Suppressor macrophage treated with lipopolysaccharide for 1 hour (primary cell): ENCODE measurements at regions not wholly inside any gene's neighbourhood (a gene's known extent, or its start where the extent isn't known, plus 50 kb on each side); places are given as distances from the start of the nearest gene placed in this dataset.
A peak's percentile ranks its signal among the peaks of the same experiment; 100 is the strongest.

Experiments used
- DNase-seq, 3 donors: peaks; one replicate each; pipeline ENCODE4 v3.0.0-alpha.2; 2020 to 2022

DNA sequence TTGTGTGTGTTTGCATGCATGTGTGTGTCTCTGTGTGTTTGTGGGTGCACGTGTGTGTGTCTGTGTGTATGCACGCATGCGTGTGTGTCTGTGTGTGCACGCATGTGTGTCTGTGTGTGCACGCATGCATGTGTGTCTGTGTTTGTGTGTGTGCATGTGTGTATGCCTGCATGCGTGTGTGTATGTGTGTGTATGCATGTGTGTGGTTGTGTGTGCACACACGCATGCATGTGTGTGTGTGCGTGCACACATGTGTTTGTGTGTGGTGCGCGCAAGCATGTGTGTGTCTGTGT lies 239.9 kb upstream of the TNRC6C start:
- no peak for DNase-seq

DNA sequence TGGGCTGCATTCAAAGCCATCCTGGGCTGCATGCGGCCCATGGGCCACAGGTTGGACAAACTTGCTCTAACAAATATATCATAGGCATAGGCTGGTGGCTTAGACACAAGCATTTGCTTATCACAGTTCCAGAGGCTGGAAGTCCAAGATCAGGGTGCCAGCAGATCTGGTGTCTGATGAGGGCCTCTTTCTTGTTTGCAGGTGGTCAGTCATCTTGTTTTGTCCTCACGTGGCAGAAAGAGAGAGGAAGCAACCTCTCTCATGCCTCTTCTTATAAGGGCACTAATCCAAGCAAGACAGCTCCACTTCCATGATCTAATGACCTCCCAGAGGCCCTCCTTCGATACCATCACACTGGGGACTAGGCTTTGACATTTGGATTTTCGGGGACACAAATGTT lies 238.7 kb upstream of the TNRC6C start:
- no peak for DNase-seq

DNA sequence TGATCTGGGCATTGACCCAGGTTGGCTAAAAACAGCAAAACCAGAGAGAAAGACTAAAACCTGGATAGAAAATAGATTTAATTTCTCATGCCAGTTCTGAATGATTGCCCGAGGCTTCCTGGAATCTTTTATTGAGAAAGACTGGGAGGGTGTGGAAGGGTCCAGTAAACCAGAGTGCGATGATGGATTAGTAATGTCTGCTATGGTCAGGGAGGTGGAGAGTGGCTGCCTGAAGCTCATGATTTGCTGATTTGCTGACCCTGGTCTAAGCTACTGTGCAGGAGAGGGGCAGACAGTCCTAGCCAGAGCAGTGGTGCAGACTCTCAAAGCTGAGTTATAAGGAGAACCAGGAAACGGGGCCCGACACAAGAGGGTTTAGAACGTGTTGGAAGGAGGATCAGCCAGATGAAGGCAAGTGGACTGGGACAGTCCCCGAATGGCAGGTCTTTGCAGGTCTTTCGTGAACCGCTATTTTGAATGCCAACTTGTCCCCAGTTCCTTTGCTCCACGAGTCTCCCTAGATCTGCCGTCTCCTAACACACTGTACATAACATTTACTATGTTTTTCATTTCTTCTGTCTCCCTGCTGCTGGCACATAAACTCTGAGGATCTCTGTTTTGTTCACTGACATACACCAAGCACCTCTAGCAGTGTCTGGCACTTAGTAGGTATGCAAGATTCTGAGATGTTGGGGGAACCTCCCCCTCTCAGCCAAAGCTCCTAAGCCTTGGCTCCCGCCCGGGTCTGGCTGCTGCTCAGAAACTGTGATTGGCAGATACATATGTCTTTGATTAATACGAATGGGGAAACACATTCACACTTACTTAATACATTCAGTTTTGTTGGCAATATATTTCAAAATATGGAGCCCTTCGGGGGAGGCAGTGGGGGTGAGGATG lies 237.3 kb upstream of the TNRC6C start:
- DNase-seq = no peak

DNA sequence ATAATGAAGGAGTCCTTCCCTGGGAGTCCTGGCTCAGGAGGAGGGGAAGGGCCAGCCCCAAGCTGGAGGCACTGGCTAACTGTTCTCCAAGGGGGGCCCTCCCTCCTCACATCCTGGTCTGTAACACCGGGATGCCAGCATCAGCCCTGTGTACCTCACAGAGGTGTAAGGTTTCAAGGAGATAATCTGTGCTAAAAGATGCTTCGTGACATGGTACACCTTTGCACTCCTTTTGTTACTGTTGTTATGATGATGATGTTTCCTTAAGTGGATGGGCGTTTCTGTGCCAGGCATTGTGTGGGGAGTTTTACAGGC lies 236.7 kb upstream of the TNRC6C start:
- no peak for DNase-seq

DNA sequence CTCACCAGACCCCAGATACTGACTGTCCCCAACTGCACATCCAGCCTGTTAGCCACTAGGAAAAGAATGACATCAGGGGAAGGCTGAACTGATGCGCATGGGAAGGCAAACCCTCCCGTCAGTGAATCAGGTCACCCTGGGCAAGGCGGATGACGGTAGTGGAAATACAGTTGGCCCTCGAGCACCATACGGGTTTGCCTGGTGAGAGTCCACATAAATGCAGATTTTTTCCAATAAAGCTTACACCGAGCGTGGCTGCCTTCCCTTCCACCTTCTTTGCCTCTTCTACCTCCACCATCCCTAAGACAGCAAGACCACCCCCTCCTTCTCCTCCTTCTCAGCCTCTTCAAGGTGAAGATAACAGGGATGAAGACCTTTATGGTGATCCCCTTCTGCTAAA lies 236.1 kb upstream of the TNRC6C start:
- no peak for DNase-seq

DNA sequence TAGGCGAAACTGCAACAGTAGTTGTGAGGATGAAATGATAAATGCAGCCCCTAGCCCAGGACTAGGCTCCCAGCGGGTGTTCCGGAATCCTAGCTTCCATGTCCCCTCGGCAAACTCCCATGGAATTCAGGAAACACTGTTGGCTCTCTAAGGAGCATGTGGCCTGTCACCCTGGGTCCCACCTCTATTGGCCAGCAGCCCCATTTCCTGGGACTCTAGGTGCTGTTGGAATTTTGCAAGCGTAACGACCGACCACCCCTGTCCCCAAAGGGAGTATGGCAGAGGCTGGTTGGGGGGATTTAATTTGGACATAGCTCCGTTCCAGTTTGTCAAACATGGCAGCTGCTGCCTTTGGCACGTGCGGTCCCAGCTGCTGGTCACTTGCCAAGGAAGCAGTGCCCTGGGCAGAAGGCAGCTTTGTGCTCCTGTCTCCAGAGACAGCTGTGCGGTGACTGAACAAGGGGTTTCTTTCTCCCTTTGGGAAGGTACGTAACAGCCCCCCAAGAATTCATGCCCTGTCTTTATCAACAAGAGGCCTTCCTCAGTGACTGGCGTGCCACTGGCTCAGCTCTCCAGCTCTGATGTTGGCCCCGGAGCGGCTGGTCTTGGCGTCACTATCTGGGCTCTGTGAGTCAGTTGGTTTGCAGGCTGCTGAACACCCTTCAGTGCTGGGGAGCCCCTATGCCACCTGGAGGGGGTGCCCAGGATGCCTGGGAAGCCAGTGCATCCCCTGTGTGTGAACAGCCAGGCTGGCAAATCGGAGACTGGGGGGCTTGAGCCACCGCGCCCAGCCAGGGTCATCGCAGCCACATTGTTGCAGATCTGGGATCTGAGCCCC lies 235.2 kb upstream of the TNRC6C start:
- DNase-seq = no peak

DNA sequence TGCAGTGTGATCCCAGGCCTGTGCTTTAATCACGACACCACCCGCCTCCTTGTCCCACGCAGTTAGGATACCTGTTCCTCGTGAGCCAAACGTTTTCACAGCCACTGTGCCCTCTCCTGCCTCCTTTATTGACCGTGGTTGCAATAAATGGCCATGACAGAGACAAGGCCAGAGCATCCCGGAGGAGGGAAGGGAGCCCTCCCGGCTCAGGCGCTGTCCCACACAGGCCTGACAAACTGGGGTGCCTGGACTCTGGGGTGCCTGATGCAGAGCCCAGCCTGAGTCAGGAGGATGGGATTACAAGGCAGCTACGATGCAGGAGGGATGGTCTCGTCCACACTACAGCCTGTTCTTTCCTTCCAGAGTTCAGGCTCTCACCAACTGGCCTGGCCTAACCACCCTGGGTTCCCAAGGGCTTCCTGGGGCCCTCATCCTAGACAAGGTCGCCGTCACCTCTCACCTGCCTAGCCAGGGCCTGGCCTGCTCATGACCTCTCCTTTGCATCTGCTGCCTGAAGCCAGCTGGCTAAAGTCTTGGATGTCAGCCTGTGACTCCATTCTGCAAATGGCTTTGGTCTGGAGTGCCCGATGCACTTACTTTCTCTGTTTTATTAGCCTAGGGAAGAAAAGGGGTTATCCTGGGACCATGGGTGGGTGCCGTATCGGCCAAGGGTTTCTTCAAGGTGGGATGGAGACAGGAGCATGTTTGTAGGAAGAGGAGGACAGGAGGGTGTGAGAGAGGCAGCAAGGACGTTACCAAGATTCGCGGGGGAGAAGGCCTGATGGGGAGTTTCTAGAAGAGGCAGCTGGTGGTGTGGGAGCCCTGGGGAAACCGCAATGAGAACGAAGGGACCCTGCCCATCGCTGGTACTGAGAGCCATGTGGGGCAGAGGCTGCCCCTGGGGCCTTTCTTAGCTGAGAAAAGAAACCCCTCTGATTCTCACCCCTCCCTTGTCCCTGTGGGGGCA lies 234.3 kb upstream of the TNRC6C start:
- DNase-seq = no peak

DNA sequence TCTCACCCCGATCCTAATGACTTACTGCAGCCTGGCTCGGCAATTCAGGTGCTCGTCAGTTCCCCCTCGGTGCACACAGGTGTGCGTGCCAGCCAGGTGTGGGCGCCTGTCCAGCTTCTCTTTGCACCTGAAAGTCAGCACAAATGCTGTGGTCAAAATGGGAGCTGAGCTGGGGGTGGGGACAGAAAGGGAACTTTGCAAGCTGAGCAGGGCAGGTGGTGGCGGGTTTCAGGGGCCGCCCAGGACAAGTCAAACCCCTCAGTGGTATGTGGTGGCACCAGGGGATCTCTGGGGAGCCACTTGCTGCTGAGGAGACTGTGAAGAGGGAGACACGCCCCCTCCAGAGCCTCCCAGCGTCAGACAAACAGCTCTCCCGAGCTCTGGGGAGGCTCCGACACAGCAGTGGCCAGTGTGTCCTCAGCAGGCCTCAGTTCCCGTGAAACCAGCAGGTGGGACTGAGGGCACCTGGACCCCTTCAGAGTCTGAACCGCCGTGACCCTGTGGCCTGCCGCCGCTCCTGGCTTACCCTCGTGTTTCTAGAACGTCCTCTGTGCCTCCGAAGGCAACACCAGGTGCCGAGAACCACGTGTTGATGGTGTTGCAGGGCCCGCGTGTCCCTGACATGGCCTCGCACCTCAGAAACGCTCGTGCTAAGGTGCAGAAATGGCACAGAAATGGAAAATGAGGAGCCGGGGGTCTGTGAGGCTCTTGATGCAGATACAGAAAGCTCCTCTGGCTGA lies 233.5 kb upstream of the TNRC6C start:
- DNase-seq = no peak

DNA sequence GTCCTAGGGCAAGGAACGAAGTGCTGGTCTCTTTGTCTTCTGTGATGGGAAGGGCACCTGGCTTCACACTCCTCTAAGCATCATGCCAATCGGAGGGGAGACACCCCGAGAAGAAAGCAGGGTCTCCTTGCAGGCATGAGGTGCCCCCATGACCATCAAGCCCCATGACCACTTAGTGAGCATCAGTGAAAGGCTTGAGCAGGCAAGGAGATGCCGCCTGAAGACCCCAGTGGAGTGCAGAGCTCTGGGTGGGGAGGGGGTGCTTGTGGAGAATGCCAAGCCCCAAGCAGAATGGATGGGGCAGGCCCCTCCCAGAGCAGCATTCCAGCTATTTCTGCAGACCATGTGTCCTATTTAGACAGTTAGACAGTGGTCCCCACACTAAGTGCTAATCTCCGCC lies 232.7 kb upstream of the TNRC6C start:
- no peak for DNase-seq

DNA sequence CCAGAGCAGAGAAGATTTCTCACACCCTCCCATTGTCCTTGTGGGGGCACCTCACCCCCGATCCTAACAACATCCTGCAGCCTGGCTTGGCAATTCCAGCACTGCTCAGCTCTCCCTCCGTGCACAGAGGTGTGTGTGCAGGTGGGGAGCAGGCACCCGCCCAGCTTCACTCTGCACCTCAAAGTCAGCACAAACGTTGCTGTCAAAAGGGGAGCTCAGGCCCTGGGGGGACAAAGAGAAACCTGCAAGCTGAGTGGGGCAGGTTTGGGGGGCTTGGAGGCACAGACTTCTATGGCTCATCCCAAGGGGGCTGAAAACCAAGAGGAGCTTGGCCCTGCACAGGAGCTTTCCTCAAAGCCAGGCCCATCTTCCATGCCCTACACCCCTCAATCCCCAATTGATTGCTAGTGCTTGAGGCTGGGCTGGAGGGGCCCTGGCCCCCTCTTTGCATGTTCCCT lies 231.9 kb upstream of the TNRC6C start:
- DNase-seq = no peak

DNA sequence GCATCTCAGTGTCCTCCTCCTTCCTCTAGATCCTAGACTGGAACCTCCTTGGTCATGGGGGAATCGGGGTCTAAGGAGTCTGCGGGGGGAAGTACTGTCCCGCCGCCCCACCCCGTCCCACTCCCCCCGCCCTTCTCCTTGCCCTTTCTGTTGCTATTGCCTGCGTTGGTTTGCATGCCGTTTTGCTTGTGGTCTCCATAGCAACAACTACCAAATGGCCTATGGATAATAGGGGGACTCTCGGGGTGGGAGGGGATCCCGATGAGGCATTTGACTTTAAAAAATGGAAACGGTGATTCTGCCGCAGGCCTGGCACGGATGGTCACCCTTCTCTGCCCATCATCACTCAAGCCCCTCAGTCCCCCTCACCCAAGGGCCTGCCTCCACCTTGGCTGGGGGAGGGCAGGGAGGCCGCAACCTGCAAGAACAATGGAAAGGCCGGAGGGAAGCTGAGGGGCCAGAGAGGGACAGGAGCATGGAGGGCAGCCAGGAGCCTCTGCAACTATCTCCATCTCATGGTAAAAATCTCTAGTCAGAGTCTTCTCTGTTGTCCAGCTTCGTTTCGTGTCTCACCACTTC lies 231.4 kb upstream of the TNRC6C start:
- DNase-seq = no peak

DNA sequence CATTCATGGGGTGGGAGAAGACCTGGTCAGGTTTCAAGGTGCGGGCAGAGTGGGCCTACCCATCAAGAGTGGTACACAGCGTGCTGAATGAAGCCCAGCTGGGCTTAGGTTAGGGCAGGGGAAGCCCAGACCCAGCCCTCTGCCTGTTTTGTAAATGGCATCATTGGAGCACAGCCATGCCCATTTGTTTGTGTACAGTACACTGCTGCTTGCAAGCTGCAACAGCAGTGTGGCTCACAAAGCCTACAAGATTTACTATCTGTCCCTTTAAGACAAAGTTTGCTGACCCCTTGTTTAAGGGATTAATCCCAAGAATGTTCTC lies 230.1 kb upstream of the TNRC6C start:
- no peak for DNase-seq

DNA sequence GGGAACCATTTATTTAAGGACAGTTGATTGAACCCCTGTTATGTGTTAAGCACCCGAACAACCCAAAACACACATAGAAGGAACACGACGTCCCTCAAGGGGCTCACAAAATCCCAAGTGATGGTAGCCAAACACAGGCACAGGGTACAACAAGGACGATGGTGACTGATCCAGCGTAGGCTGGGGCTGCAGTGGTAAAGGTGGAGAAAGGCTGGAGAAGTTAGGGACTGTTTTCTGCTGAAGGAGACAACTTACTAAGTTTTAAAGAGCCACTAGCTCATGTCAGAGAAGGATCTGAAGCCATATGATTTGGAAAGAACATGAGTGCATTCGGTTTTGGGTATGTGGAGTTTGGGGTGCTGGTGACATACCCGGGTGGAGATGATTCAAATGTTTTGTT lies 229.6 kb upstream of the TNRC6C start:
- DNase-seq = no peak

DNA sequence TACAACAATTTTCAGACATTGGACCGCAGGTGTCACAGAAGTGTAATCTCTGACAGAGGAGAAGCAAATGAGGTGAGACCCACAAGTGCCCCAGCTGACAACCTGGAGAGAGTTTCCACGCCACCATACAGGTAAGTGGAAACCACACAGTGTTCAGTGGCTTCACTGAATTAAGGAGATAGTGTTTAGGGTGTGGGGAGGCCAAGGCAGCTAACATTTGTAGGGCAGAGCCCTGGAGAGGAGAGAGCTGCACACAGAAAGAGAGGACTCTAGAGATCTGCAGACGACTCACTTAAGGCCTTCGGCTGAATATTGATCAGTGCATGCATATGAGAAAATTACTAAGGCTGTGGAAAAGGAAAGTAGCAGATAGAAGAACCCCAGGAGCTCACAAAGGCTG lies 228.9 kb upstream of the TNRC6C start:
- DNase-seq = no peak

DNA sequence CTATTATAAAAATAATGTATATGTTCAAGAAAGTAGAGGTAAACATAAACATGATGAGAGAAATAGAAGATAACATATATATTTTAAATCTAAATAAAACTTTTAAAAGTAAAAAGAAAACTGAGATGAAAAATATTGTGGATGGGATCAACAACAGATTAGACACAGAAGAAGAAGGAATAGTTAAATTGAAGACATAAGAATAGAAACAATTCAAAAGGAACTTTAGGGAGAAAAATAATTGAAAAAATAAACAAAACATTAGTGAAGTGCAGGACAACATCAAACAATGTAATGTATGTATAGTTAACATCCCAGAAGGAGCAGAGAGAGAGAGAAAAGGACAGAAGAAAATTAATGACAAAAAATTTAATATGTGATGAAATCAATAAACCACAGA lies 228.1 kb upstream of the TNRC6C start:
- no peak for DNase-seq

DNA sequence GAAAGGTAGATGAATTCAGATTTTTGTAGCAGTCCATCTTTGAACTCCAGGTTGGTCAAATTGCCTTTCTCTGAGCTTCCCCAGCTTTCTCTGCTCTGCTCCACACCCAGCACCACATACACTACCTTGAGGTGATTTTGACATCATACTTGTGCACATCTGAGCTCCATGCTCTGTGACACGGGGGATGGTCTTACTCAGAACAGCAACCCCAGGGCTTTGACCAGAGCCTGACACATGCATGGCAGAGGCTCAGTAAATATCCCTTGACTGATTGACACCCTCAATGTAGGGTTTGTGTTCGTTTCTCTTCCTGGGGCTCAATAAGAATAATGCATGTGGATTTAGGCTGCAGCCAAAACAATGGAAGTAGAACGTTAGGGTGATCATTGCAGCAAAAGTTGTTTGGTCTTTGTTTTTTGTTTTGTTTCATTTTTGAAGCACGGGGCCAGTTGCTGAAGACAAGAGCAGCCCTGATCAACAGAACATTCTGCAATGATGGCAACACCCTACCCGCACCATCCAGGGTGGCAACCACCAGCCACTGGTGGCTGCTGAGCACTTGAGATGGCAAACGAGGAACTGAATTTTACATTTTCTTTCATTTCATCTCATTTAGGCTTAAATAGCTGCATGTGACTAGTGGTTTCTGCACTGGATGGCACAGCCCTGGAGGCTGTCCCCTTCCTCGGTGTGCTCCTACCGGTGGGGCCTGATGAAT lies 224.8 kb upstream of the TNRC6C start:
- DNase-seq = no peak

DNA sequence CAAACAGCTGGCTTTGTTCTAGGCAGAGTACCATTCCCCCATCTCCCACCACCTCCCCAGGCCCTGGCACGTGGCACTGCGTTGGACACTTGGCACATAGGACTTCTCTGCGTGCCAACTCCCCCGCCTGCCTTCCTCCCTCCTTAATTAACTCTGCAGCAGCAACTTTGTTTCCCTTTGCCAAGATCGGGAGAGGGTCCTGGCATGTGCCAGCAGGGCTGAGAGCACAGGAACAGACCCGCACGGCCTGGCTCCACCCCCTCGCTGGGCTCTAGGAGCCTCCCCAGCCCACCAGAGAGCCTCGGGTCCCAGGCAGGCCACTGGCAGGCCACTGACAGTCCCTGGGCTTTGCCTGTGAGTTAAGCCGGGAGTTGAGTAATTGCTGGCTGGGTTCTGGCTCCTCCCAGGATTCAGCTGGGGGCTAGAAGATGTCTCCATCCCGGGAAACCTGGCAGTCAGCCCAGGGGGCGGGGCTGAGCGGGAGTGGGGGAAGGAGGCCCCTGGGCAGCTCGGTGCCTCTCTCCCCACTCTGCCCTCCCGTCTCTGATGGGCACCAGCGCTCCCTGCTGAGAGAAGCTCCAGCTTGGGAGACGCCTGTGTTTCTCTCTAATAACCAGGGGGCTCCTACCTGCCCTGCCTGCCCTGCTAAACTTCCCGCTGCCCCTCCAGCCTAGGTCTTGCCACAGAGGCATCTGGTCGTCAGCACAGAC lies 224.0 kb upstream of the TNRC6C start:
- peak in 2 of 3 donors; percentile 10 to 22 for DNase-seq

DNA sequence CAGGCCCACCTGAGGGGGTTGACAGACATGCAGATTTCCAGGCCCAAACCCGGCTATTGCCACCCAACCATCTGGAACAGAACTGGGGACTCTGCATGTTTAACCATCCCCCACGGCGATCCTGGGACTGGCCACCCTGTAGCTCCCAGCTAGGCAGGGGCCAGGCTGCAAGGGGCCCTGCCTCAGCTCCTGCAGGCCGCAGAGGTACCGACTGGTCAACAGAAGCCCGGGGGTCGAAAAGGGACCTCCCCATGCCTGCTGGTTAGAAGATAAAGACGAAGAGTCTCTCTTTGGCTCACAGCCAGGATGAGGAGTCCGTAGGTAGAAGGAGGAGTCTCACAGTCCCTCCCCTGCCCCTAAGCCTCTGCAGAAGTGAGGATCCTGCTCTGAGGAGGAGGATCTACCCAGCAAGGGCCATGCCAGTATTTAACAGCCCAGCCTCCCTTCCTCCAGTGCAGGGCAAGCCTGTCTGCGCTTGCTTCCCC lies 223.4 kb upstream of the TNRC6C start:
- DNase-seq = no peak

DNA sequence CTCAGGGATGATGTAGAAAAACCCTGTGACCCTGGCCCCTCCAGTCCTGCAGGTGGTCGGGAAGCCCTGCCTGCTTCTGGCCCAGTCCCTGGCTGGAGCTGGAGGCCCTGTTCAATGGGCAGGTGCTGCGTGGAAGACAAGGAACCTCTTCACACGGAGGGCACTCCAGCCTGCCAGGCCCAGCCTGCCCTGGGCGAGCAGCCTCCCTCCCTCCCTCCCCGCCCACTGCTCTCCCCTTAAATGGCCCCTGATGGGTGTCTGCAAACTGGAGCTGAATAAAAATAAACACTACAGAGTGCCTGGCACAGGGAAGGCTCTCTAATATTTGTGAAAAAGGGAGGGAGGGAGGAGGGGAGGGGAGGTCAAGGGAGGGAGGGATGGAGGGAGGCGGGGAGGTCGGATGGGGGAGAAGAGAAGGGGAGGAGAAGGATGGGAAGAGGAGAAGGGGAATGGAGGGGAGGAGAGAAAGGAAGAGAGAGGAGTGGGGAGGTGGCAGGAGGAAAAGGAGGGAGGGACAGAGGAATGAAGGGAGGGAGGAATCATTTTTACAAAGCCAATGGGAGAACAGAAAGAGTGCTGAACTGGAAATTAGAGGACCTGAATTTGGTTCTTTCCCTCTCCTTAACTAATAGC lies 222.8 kb upstream of the TNRC6C start:
- no peak for DNase-seq

DNA sequence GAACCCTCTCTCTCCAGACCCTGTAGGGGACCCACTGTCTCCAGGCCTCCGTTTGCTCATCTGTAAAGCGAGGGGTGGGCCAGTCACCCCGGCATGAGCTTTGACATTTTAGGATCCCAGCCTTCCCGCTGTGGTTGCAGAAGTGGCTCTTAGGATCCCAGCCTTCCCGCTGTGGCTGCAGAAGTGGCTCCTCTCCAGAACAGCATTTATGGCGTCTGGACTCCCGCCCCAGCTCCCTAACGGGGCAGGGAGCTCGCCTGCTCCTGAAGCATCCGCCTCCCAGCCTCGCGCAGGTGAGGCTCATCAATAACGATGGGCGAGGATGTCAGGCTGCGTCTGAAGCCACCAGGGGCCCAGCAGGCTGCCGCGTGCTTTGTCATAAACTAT lies 222.3 kb upstream of the TNRC6C start:
- no peak for DNase-seq
